ENCODE measurements at regions not wholly inside any gene's neighbourhood (a gene's known extent, or its start where the extent isn't known, plus 50 kb on each side); places are given as distances from the start of the nearest gene placed in this dataset.
"Not testable (repeated sequence)": the region's sequence is repeated elsewhere in the genome, so short reads cannot be mapped to it uniquely, and the experiment has no call there.

GRCh38 chr1:79708646-79709265, 702.2 kb upstream of the ADGRL4 start:
- ChIA-PET CTCF (no interaction called here), POLR2A (no interaction called here)
- peak overlapping the region; percentile 56 for H3K27ac Mint-ChIP-seq
- intact Hi-C loops (cut with micrococcal nuclease), result no loop called here
- H3K4me3 Mint-ChIP-seq, result no peak overlapping the region
- no peak for TF ChIP-seq CTCF (IDR thresholded peaks at IDR 0.05)
- ATAC-seq (ENCODE audit: low read depth) (no peak), DNase-seq (no peak)
- no peaks in the 10 kb centered on the region for H3K36me3 Mint-ChIP-seq (ENCODE audit: low read depth)
- H3K4me1 Mint-ChIP-seq, result peaks cover 47% of the 10 kb centered on the region
- H3K27me3 Mint-ChIP-seq, result no peaks in the 10 kb centered on the region
- H3K9me3 Mint-ChIP-seq, result peaks cover 7% of the 10 kb centered on the region

- Mint-ChIP-seq H3K9me3 (peaks cover 15% of the 10 kb centered on the region), H3K4me1 (peaks cover 28% of the 10 kb centered on the region), H3K36me3 (ENCODE audit: low read depth) (no peaks in the 10 kb centered on the region), H3K27ac (no peak overlapping the region), H3K27me3 (no peaks in the 10 kb centered on the region), H3K4me3 (no peak overlapping the region)
- POLR2A ChIA-PET, result no interaction called here
- no peak for TF ChIP-seq CTCF (IDR thresholded peaks at IDR 0.05)
- no peak for ATAC-seq (ENCODE audit: low read depth)
- CTCF ChIA-PET, result no interaction called here
- DNase-seq, result no peak
- intact Hi-C loops (cut with micrococcal nuclease), result no loop called here
These were observed 698.7 kb upstream of the ADGRL4 start for GRCh38 chr1:79705218-79705617.

GRCh38 chr1:79704067-79704466, 697.5 kb upstream of the ADGRL4 start:
- Mint-ChIP-seq H3K9me3 (peaks cover 20% of the 10 kb centered on the region), H3K4me3 (no peak overlapping the region), H3K27ac (no peak overlapping the region), H3K4me1 (peaks cover 18% of the 10 kb centered on the region), H3K27me3 (no peaks in the 10 kb centered on the region), H3K36me3 (ENCODE audit: low read depth) (no peaks in the 10 kb centered on the region)
- intact Hi-C loops (cut with micrococcal nuclease), result no loop called here
- no peak for DNase-seq
- ChIA-PET POLR2A (no interaction called here), CTCF (no interaction called here)
- no peak for TF ChIP-seq CTCF (IDR thresholded peaks at IDR 0.05)
- no peak for ATAC-seq (ENCODE audit: low read depth)

GRCh38 chr1:79702336-79702999, 695.9 kb upstream of the ADGRL4 start:
- H3K4me3 Mint-ChIP-seq, CTCF ChIA-PET: not testable (repeated sequence)

GRCh38 chr1:79695138-79695537, 688.6 kb upstream of the ADGRL4 start:
- DNase-seq, result no peak
- H3K9me3 Mint-ChIP-seq, result peaks cover 4% of the 10 kb centered on the region
- H3K27me3 Mint-ChIP-seq, result no peaks in the 10 kb centered on the region
- H3K36me3 Mint-ChIP-seq (ENCODE audit: low read depth), result no peaks in the 10 kb centered on the region
- CTCF ChIA-PET, result no interaction called here
- no peak for TF ChIP-seq CTCF (IDR thresholded peaks at IDR 0.05)
- peak overlapping the region; percentile 5 for H3K27ac Mint-ChIP-seq
- H3K4me1 Mint-ChIP-seq, result peaks cover 5% of the 10 kb centered on the region
- no peak overlapping the region for H3K4me3 Mint-ChIP-seq
- peak; percentile 56 for ATAC-seq (ENCODE audit: low read depth)
- POLR2A ChIA-PET, result no interaction called here
- intact Hi-C loops (cut with micrococcal nuclease), result no loop called here

More at GRCh38 chr1:79702336-79702999, 695.9 kb upstream of the ADGRL4 start:
- DNase-seq; H3K27me3 Mint-ChIP-seq; POLR2A ChIA-PET; intact Hi-C loops (cut with micrococcal nuclease); ATAC-seq (ENCODE audit: low read depth); H3K36me3 Mint-ChIP-seq (ENCODE audit: low read depth); H3K4me1 Mint-ChIP-seq; H3K27ac Mint-ChIP-seq: not testable (repeated sequence)
- H3K9me3 Mint-ChIP-seq, result peaks cover 18% of the 10 kb centered on the region
